BLaER1 treated with 17β-estradiol and CSF1 and Interleukin-3, amounts not matched to agents 10 nM and 100 nM (cell line): ENCODE measurements at regions not wholly inside any gene's neighbourhood (a gene's known extent, or its start where the extent isn't known, plus 50 kb on each side); places are given as distances from the start of the nearest gene placed in this dataset.

Experiments used
- H3K27ac ChIP-seq, 11 experiments: shearing (Covaris generic); formaldehyde crosslinking; 2 replicates each; pipeline ENCODE4 v1.8.1; 2022
- H3K27me3 ChIP-seq, 11 experiments: shearing (Covaris generic); formaldehyde crosslinking; 2 replicates each; pipeline ENCODE4 v1.8.1; 2022
- H3K36me3 ChIP-seq, 11 experiments: shearing (Covaris generic); formaldehyde crosslinking; 2 replicates each; pipeline ENCODE4 v1.8.1; 2022
- H3K4me1 ChIP-seq, 10 experiments: shearing (Covaris generic); formaldehyde crosslinking; 2 replicates each; pipeline ENCODE4 v1.8.1; 2022
- H3K4me2 ChIP-seq, 11 experiments: shearing (Covaris generic); formaldehyde crosslinking; 2 replicates each; pipeline ENCODE4 v1.8.1; 2022
- H3K4me3 ChIP-seq, 10 experiments: shearing (Covaris generic); formaldehyde crosslinking; 2 replicates each; pipeline ENCODE4 v1.8.1; 2022
- H3K9ac ChIP-seq, 11 experiments: shearing (Covaris generic); formaldehyde crosslinking; 2 replicates each; pipeline ENCODE4 v1.8.1; 2022
- H3K9me3 ChIP-seq, 11 experiments: shearing (Covaris generic); formaldehyde crosslinking; replicated peaks in 1 of 11; 2 replicates each; pipeline ENCODE4 v1.8.1; 2022
- H4K20me1 ChIP-seq, 11 experiments: shearing (Covaris generic); formaldehyde crosslinking; 2 replicates each; pipeline ENCODE4 v1.8.1; 2022
- Cebpa-rat ChIP-seq, 11 experiments: shearing (Covaris generic); IDR thresholded peaks; 2 replicates each; pipeline ENCODE4 v1.8.1; 2022

GRCh38 chr1:56291374-56291919, 287.9 kb downstream of the PLPP3 start:
- TF ChIP-seq Cebpa-rat (IDR thresholded peaks at IDR 0.05), result no peak
- Histone ChIP-seq H3K9me3 (no peaks in the 10 kb centered on the region), H3K27me3 (peaks cover 0 to 12% (median 0%) of the 10 kb centered on the region in 11 experiments; a peak in 2 of 22 replicates), H3K4me1 (peaks cover 0 to 8% (median 6%) of the 10 kb centered on the region in 10 experiments; a peak in 11 of 20 replicates), H3K9ac (no peak overlapping the region), H3K27ac (no peak overlapping the region), H3K4me3 (no peak overlapping the region), H4K20me1 (no peaks in the 10 kb centered on the region), H3K36me3 (no peaks in the 10 kb centered on the region), H3K4me2 (no peak overlapping the region)

- no peak for TF ChIP-seq Cebpa-rat (IDR thresholded peaks at IDR 0.05)
- Histone ChIP-seq H3K9ac (no peak overlapping the region), H3K27me3 (peaks cover 0 to 16% (median 0%) of the 10 kb centered on the region in 11 experiments; a peak in 1 of 22 replicates), H3K4me2 (no peak overlapping the region), H4K20me1 (no peaks in the 10 kb centered on the region), H3K4me3 (no peak overlapping the region), H3K4me1 (no peaks in the 10 kb centered on the region), H3K36me3 (no peaks in the 10 kb centered on the region), H3K27ac (no peak overlapping the region), H3K9me3 (no peaks in the 10 kb centered on the region)
Observed at GRCh38 chr1:56289260-56289659, 290.1 kb downstream of the PLPP3 start.

GRCh38 chr1:56287721-56288120, 291.6 kb downstream of the PLPP3 start:
- TF ChIP-seq Cebpa-rat (IDR thresholded peaks at IDR 0.05), result no peak
- H3K4me1 ChIP-seq, result no peaks in the 10 kb centered on the region
- no peak overlapping the region for H3K4me2 ChIP-seq
- peaks cover 0 to 16% (median 0%) of the 10 kb centered on the region in 11 experiments; a peak in 1 of 22 replicates for H3K27me3 ChIP-seq
- H3K9ac ChIP-seq, result no peak overlapping the region
- no peak overlapping the region for H3K27ac ChIP-seq
- H3K36me3 ChIP-seq, result no peaks in the 10 kb centered on the region
- no peaks in the 10 kb centered on the region for H3K9me3 ChIP-seq
- H3K4me3 ChIP-seq, result no peak overlapping the region
- H4K20me1 ChIP-seq, result no peaks in the 10 kb centered on the region

DNA sequence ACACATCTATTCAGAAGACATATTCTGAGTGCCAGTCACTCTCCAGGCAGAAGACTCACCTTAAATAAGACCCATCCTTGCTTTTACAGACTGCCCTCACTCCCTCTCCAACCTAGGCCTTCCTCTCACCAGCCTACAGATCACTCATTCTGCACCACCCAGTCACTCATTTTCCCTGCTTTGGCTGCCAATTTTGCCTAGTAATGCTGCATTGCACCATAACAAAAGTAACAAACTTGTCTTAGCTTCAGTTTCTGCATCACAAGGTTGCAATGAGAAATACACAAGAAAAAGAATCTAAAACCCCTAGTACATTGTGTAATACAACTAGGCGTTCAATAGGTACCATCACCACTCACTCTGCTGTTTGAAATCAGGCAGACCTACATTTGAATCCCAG, 292.4 kb downstream of the PLPP3 start:
- Histone ChIP-seq H3K27ac (no peak overlapping the region), H3K27me3 (peaks cover 0 to 16% (median 0%) of the 10 kb centered on the region in 11 experiments; a peak in 1 of 22 replicates), H3K4me2 (no peak overlapping the region), H4K20me1 (no peaks in the 10 kb centered on the region), H3K9ac (no peak overlapping the region), H3K4me1 (no peaks in the 10 kb centered on the region), H3K36me3 (no peaks in the 10 kb centered on the region), H3K4me3 (no peak overlapping the region), H3K9me3 (no peaks in the 10 kb centered on the region)
- TF ChIP-seq Cebpa-rat (IDR thresholded peaks at IDR 0.05), result no peak

GRCh38 chr1:56286506-56286905, 292.9 kb downstream of the PLPP3 start:
- H3K9me3 ChIP-seq, result no peaks in the 10 kb centered on the region
- H3K36me3 ChIP-seq, result no peaks in the 10 kb centered on the region
- no peak overlapping the region for H3K4me2 ChIP-seq
- H3K4me1 ChIP-seq, result no peaks in the 10 kb centered on the region
- no peak for TF ChIP-seq Cebpa-rat (IDR thresholded peaks at IDR 0.05)
- no peak overlapping the region for H3K27ac ChIP-seq
- no peaks in the 10 kb centered on the region for H4K20me1 ChIP-seq
- no peak overlapping the region for H3K9ac ChIP-seq
- peaks cover 0 to 13% (median 0%) of the 10 kb centered on the region in 11 experiments; a peak in 1 of 22 replicates for H3K27me3 ChIP-seq
- H3K4me3 ChIP-seq, result no peak overlapping the region

GRCh38 chr1:56285554-56286402, 293.6 kb downstream of the PLPP3 start:
- no peak overlapping the region for H3K4me3 ChIP-seq
- no peaks in the 10 kb centered on the region for H3K36me3 ChIP-seq
- H3K9ac ChIP-seq, result no peak overlapping the region
- H3K27ac ChIP-seq, result no peak overlapping the region
- TF ChIP-seq Cebpa-rat (IDR thresholded peaks at IDR 0.05), result no peak
- H3K27me3 ChIP-seq, result peaks cover 0 to 9% (median 0%) of the 10 kb centered on the region in 11 experiments; a peak in 1 of 22 replicates
- no peaks in the 10 kb centered on the region for H4K20me1 ChIP-seq
- no peak overlapping the region for H3K4me2 ChIP-seq
- H3K4me1 ChIP-seq, result no peaks in the 10 kb centered on the region
- H3K9me3 ChIP-seq, result no peaks in the 10 kb centered on the region

DNA sequence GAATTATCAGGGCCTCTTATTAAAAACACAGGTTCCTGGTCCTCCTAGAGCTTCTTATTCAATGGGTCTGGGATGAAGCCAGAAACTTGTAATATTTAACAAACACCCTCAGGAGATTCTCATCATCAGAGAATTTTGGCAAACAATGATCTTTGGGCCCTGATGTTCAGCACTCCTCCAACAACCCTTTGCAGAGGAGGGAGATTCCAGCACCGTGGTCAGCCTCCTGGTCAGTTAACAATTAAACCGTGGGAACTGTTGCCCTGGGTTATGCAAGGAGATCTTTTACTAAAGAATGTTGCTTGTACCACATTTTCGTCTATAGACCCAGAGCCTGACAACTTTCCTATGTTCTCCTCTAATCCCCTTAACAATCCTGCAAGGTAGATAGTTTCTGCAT, 294.4 kb downstream of the PLPP3 start:
- Histone ChIP-seq H3K36me3 (no peaks in the 10 kb centered on the region), H4K20me1 (no peaks in the 10 kb centered on the region), H3K27ac (no peak overlapping the region), H3K27me3 (peaks cover 0 to 9% (median 0%) of the 10 kb centered on the region in 11 experiments; a peak in 1 of 22 replicates), H3K4me2 (no peak overlapping the region), H3K9ac (no peak overlapping the region), H3K9me3 (no peaks in the 10 kb centered on the region), H3K4me1 (no peaks in the 10 kb centered on the region), H3K4me3 (no peak overlapping the region)
- TF ChIP-seq Cebpa-rat (IDR thresholded peaks at IDR 0.05), result no peak

DNA sequence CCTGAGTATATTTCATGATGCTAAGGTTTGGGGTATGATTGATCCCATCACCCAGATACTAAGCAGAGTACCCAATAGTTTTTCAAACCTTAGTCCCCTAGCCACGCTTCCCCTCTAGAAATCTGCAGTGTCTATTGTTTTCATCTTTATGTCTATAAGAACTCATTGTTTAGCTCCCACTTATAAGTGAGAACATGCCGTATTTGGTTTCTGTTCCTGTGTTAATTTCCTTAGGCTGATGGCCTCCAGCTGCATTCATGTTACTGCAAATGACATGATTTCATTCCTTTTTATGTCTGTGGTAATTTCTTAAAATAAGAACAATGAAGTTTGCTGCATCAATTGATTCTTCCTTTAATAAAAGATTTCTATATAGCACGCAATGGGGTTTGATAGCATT, 301.3 kb downstream of the PLPP3 start:
- Histone ChIP-seq H3K9me3 (no peaks in the 10 kb centered on the region), H3K9ac (no peak overlapping the region), H3K36me3 (no peaks in the 10 kb centered on the region), H3K27ac (no peak overlapping the region), H4K20me1 (no peaks in the 10 kb centered on the region), H3K4me1 (no peaks in the 10 kb centered on the region), H3K4me2 (no peak overlapping the region), H3K27me3 (peaks cover 0 to 22% (median 0%) of the 10 kb centered on the region in 11 experiments; a peak in 3 of 22 replicates), H3K4me3 (no peak overlapping the region)
- TF ChIP-seq Cebpa-rat (IDR thresholded peaks at IDR 0.05), result no peak

- no peak overlapping the region for H3K4me2 ChIP-seq
- H3K4me3 ChIP-seq, result no peak overlapping the region
- H3K27me3 ChIP-seq, result peaks cover 0 to 69% (median 0%) of the 10 kb centered on the region in 11 experiments; a peak in 5 of 22 replicates
- no peak for TF ChIP-seq Cebpa-rat (IDR thresholded peaks at IDR 0.05)
- H3K27ac ChIP-seq, result no peak overlapping the region
- no peaks in the 10 kb centered on the region for H3K36me3 ChIP-seq
- H3K9me3 ChIP-seq, result no peaks in the 10 kb centered on the region
- no peaks in the 10 kb centered on the region for H4K20me1 ChIP-seq
- no peak overlapping the region for H3K9ac ChIP-seq
- peaks cover 0 to 13% (median 2%) of the 10 kb centered on the region in 10 experiments; a peak in 7 of 20 replicates for H3K4me1 ChIP-seq
Observed at GRCh38 chr1:56268519-56269140, 310.7 kb downstream of the PLPP3 start.
